AG04449 (cell line): ENCODE measurements at regions not wholly inside any gene's neighbourhood (a gene's known extent, or its start where the extent isn't known, plus 50 kb on each side); places are given as distances from the start of the nearest gene placed in this dataset.

Experiments
- CTCF ChIA-PET: fragments of 350-600 bp; formaldehyde crosslinking; extraction: SDS; loops from one replicate; lab custom pipeline; 2021; ENCODE audit warnings: antibody characterized with exemption; lab: Yijun Ruan, JAX
- POLR2A ChIA-PET: fragments of 400-600, 350-600 bp; formaldehyde crosslinking; extraction: SDS; loops from one replicate; lab custom pipeline; 2020; ENCODE audit warnings: antibody characterized with exemption, inconsistent platforms; lab: Yijun Ruan, JAX
- DNase-seq: peaks from one replicate; pipeline ENCODE4 v3.0.0-alpha.2; 2010; ENCODE audit warnings: low read depth, low spot score
- H3K4me3 ChIP-seq: 2 replicates; pipeline ENCODE4 v1.5.1; 2011; ENCODE audit warnings: low read depth, mild to moderate bottlenecking, control low read depth, low read length
- TF ChIP-seq, protein P1 (sequence below): IDR thresholded peaks from one replicate; pipeline ENCODE4 v1.5.1; 2011; ENCODE audit warnings: mild to moderate bottlenecking, moderate library complexity, low read length, control low read depth, inconsistent platforms; ENCODE audit not compliant: insufficient read depth; ENCODE audit errors: missing control alignments

DNA sequence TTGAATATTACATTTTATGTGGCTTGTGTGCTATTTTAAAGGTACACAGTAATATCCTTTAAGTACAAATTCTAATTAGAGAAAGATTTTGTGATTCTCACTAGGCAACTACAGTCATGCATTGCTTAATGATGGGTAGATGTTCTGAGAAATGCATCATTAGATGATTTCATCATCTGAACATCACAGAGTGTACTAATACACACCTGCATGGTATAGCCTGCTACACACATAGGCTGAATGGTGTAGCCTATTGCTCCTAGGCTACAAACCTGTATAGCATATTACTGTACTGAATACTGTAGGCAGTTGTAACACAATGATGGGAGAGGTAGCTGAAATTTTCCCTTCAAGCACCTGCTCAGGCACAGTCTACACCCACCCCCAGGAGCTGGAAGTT, 217.4 kb upstream of the EOMES start:
- POLR2A ChIA-PET = no interaction called here

DNA sequence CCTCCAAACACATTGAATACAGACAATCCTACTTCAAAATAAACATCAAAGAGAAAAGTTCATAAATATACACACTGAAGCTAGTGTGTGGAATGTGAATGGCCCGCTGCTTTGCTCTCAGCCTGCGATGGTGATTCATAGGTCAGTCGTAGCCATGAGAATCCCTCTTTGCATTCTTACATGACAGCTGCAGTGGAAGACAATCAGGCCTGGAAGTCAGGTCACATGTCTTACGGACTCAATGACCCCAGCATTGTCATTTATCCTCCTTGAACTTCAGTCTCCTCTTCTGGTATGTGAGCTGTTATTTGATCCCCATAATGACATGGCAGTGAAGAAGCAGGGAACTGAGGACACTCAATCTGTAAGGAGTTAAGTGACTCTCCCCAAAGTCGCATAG, 217.8 kb upstream of the EOMES start:
- CTCF ChIA-PET = no interaction called here
- POLR2A ChIA-PET = no interaction called here
- DNase-seq = no peak
- no peak overlapping the region for H3K4me3 ChIP-seq
- TF ChIP-seq, protein P1, sequence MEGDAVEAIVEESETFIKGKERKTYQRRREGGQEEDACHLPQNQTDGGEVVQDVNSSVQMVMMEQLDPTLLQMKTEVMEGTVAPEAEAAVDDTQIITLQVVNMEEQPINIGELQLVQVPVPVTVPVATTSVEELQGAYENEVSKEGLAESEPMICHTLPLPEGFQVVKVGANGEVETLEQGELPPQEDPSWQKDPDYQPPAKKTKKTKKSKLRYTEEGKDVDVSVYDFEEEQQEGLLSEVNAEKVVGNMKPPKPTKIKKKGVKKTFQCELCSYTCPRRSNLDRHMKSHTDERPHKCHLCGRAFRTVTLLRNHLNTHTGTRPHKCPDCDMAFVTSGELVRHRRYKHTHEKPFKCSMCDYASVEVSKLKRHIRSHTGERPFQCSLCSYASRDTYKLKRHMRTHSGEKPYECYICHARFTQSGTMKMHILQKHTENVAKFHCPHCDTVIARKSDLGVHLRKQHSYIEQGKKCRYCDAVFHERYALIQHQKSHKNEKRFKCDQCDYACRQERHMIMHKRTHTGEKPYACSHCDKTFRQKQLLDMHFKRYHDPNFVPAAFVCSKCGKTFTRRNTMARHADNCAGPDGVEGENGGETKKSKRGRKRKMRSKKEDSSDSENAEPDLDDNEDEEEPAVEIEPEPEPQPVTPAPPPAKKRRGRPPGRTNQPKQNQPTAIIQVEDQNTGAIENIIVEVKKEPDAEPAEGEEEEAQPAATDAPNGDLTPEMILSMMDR = no peak

More for the DNA sequence above, 217.4 kb upstream of the EOMES start:
- DNase-seq = no peak
- no peak overlapping the region for H3K4me3 ChIP-seq
- CTCF ChIA-PET = no interaction called here
- TF ChIP-seq, protein P1 = no peak

DNA sequence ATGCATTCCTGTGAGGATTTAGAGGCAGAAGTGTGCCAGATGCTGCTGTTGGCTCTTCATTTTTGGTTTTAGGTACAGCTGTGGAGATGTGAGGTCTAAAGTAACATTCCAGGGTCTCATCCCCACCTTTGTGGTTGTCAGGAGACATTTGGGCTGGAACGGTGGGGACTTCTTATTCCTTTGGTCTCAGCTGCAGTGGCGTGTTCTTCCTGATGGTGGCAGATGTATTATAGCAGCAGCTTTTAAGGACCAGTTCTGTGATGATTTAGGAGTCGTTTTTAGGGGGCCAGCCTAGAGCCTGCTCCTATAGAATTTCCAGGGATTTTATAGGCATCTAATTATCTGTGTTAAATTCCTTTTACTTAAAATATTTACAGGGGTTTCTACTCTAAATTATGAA, 221.0 kb upstream of the EOMES start:
- TF ChIP-seq, protein P1 = peak; percentile 10
- POLR2A ChIA-PET = no interaction called here
- CTCF ChIA-PET = no interaction called here
- H3K4me3 ChIP-seq = no peak overlapping the region
- DNase-seq = no peak

DNA sequence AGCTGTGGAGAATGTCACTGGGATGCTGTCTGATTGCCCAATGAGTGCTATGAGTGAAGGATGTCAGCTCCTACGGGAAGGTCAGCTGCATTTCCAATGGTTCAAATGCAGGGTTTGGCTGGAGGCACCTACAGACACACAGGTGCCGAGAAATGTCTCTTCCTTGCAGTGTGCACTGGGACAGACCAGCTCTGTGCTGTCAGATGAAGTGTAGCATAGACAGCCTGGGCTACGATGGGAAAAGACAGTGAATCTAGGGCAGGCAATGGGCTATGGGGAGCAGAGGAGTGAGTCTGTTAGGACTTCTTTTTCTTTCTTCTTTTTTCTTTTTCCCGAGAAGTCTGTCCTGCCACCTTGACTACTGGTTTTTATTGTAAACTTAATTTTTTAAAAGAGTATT, 223.1 kb upstream of the EOMES start:
- ChIA-PET CTCF (no interaction called here), POLR2A (no interaction called here)
- DNase-seq = no peak
- no peak overlapping the region for H3K4me3 ChIP-seq
- TF ChIP-seq, protein P1 = no peak

DNA sequence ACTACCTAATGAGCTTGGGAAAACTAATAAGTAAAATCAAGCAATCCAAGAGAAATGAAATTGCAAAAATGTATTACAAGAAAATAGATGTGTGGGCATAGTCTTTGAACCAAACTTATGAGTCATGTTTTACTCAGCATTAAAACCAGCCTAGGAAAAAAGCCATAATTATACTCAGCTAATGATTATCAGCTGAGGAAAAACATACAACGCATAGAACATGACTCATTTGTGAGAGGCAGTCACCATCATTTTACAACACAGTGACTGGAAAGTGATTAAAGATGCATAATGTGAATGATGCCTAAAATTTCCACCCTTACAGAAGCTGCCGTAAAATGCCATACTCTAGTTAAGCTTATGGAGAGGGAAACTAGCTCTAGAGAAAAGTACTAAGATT, 238.0 kb upstream of the EOMES start:
- H3K4me3 ChIP-seq = no peak overlapping the region
- ChIA-PET CTCF (no interaction called here), POLR2A (no interaction called here)
- TF ChIP-seq, protein P1 = no peak
- no peak for DNase-seq

DNA sequence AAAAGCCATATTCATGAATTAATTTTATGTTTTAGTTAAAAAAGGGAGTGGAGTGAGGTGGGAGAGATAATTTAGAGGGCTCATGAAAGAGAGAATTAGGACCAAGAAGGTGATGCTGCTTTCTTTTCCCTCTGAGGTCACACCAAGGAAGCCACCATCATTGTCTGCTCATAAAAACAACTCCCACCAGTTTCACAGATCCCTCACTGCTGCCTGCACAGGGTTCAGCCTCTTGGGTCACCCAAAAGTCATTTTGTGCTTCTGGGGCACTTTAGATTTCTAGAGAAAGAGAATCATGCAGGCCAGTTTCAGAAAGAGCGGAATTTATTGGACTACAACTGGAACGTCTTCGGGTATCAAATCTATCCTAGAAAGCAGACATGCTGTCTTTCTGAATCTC, 241.4 kb upstream of the EOMES start:
- CTCF ChIA-PET = no interaction called here

More for the DNA sequence above, 241.4 kb upstream of the EOMES start:
- POLR2A ChIA-PET = no interaction called here
- H3K4me3 ChIP-seq = no peak overlapping the region
- TF ChIP-seq, protein P1 = no peak
- DNase-seq = no peak
